GM12892 (cell line): ENCODE measurements at regions not wholly inside any gene's neighbourhood (a gene's known extent, or its start where the extent isn't known, plus 50 kb on each side); places are given as distances from the start of the nearest gene placed in this dataset.

Experiments
- POLR2A ChIP-seq: IDR thresholded peaks from 2 replicates; pipeline ENCODE4 v1.6.1; 2011; ENCODE audit warnings: low read depth, low read length, control low read depth
- POLR2AphosphoS5 ChIP-seq: IDR thresholded peaks from 2 replicates; pipeline ENCODE4 v1.6.1; 2011; ENCODE audit warnings: low read depth, low read length, control low read depth
- TAF1 ChIP-seq: IDR thresholded peaks from 2 replicates; pipeline ENCODE4 v1.6.1; 2011; ENCODE audit warnings: low read depth, mild to moderate bottlenecking, control low read depth, low read length, borderline replicate concordance

DNA sequence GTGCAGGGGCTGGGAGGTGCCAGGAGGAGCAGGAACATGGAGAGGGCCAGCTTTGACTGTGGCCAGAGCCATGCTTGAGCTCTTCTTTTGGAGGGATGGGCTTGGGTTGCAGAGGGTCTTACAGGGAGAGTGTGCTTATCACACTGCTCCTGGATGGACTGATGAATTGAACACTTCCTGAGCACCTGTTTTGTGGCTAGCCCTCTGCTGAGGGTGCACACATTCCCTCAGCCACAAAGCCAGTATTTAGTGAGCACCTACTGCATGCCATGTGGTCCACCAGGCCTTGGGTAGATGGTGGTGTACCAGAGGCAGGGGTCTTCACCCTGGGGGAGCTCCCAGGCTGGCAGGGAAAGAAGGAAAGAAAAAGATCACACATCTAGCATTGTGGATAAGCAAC, 118.9 kb downstream of the SLC25A47 start:
- TF ChIP-seq POLR2A (no peak), POLR2AphosphoS5 (no peak), TAF1 (no peak)
